ENCODE measurements at regions not wholly inside any gene's neighbourhood (a gene's known extent, or its start where the extent isn't known, plus 50 kb on each side); places are given as distances from the start of the nearest gene placed in this dataset.

- no peak for TF ChIP-seq CTCF (conservative IDR thresholded peaks at IDR 0.05)
- no peak for TF ChIP-seq EZH2 (IDR thresholded peaks at IDR 0.05; ENCODE audit: low read depth)
- CTCF ChIA-PET, result no interaction called here
- DNase-seq, result no peak
- no peak overlapping the region for H3K4me2 ChIP-seq
- no peak overlapping the region for H2AFZ ChIP-seq
- no peaks in the 10 kb centered on the region for H3K4me1 ChIP-seq (replicated peaks; ENCODE audit: insufficient read depth)
- H3K79me2 ChIP-seq (ENCODE audit: low read depth), result no peaks in the 10 kb centered on the region
- H3K9me3 ChIP-seq (ENCODE audit: insufficient read depth, low read depth), result no peaks in the 10 kb centered on the region
- no TSS peak for BruUV-seq (replicated peaks)
- H3K4me3 ChIP-seq, result no peak overlapping the region
- POLR2A ChIA-PET (ENCODE audit: unreplicated experiment), result no interaction called here
- H3F3A ChIP-seq (ENCODE audit: insufficient read depth, low read depth), result no peaks in the 10 kb centered on the region
- no peak overlapping the region for H3K27ac ChIP-seq
- intact Hi-C loops (cut with micrococcal nuclease; ENCODE audit: unreplicated experiment), result no loop called here
- no peaks in the 10 kb centered on the region for H3K27me3 ChIP-seq (ENCODE audit: insufficient read depth, low read depth)
- no peaks in the 10 kb centered on the region for H3K9me2 ChIP-seq (ENCODE audit: insufficient read depth)
- no peaks in the 10 kb centered on the region for H4K20me1 ChIP-seq (ENCODE audit: insufficient read depth)
- no peaks in the 10 kb centered on the region for H3K36me3 ChIP-seq (ENCODE audit: low read depth)
These were observed 722.1 kb downstream of the DACH1 start for GRCh38 chr13:71144883-71145282.

- Histone ChIP-seq H3K79me2 (ENCODE audit: low read depth) (no peaks in the 10 kb centered on the region), H3K9me2 (ENCODE audit: insufficient read depth) (no peaks in the 10 kb centered on the region), H4K20me1 (ENCODE audit: insufficient read depth) (peaks cover 4% of the 10 kb centered on the region; the same call in 1 of the 2 replicates), H3K4me3 (no peak overlapping the region), H3F3A (ENCODE audit: insufficient read depth, low read depth) (no peaks in the 10 kb centered on the region), H2AFZ (no peak overlapping the region), H3K4me2 (no peak overlapping the region), H3K27ac (no peak overlapping the region), H3K27me3 (ENCODE audit: insufficient read depth, low read depth) (no peaks in the 10 kb centered on the region), H3K4me1 (replicated peaks; ENCODE audit: insufficient read depth) (no peaks in the 10 kb centered on the region), H3K36me3 (ENCODE audit: low read depth) (no peaks in the 10 kb centered on the region), H3K9me3 (ENCODE audit: insufficient read depth, low read depth) (no peaks in the 10 kb centered on the region)
- DNase-seq, result no peak
- TF ChIP-seq EZH2 (IDR thresholded peaks at IDR 0.05; ENCODE audit: low read depth) (no peak), CTCF (conservative IDR thresholded peaks at IDR 0.05) (no peak)
- intact Hi-C loops (cut with micrococcal nuclease; ENCODE audit: unreplicated experiment), result no loop called here
- ChIA-PET CTCF (no interaction called here), POLR2A (ENCODE audit: unreplicated experiment) (no interaction called here)
- BruUV-seq (replicated peaks), result no TSS peak
These were observed 729.9 kb downstream of the DACH1 start for GRCh38 chr13:71137101-71137500.

- CTCF ChIA-PET, result no interaction called here
- H2AFZ ChIP-seq, result no peak overlapping the region
- H3K9me2 ChIP-seq (ENCODE audit: insufficient read depth), result no peaks in the 10 kb centered on the region
- H3K4me3 ChIP-seq, result no peak overlapping the region
- no peaks in the 10 kb centered on the region for H4K20me1 ChIP-seq (ENCODE audit: insufficient read depth)
- POLR2A ChIA-PET (ENCODE audit: unreplicated experiment), result no interaction called here
- no peak for DNase-seq
- H3F3A ChIP-seq (ENCODE audit: insufficient read depth, low read depth), result no peaks in the 10 kb centered on the region
- no peaks in the 10 kb centered on the region for H3K9me3 ChIP-seq (ENCODE audit: insufficient read depth, low read depth)
- TF ChIP-seq EZH2 (IDR thresholded peaks at IDR 0.05; ENCODE audit: low read depth), result no peak
- no peak for TF ChIP-seq CTCF (conservative IDR thresholded peaks at IDR 0.05)
- H3K79me2 ChIP-seq (ENCODE audit: low read depth), result no peaks in the 10 kb centered on the region
- no peak overlapping the region for H3K4me2 ChIP-seq
- no peaks in the 10 kb centered on the region for H3K27me3 ChIP-seq (ENCODE audit: insufficient read depth, low read depth)
- BruUV-seq (replicated peaks), result no TSS peak
- no peaks in the 10 kb centered on the region for H3K4me1 ChIP-seq (replicated peaks; ENCODE audit: insufficient read depth)
- H3K27ac ChIP-seq, result no peak overlapping the region
- intact Hi-C loops (cut with micrococcal nuclease; ENCODE audit: unreplicated experiment), result no loop called here
- no peaks in the 10 kb centered on the region for H3K36me3 ChIP-seq (ENCODE audit: low read depth)
These were observed 742.8 kb downstream of the DACH1 start for GRCh38 chr13:71124230-71124629.

Data from PC-9 (cell line).